ENCODE measurements at regions not wholly inside any gene's neighbourhood (a gene's known extent, or its start where the extent isn't known, plus 50 kb on each side); places are given as distances from the start of the nearest gene placed in this dataset.
A peak's percentile ranks its signal among the peaks of the same experiment; 100 is the strongest.
"Not testable (repeated sequence)": the region's sequence is repeated elsewhere in the genome, so short reads cannot be mapped to it uniquely, and the experiment has no call there.

DNA sequence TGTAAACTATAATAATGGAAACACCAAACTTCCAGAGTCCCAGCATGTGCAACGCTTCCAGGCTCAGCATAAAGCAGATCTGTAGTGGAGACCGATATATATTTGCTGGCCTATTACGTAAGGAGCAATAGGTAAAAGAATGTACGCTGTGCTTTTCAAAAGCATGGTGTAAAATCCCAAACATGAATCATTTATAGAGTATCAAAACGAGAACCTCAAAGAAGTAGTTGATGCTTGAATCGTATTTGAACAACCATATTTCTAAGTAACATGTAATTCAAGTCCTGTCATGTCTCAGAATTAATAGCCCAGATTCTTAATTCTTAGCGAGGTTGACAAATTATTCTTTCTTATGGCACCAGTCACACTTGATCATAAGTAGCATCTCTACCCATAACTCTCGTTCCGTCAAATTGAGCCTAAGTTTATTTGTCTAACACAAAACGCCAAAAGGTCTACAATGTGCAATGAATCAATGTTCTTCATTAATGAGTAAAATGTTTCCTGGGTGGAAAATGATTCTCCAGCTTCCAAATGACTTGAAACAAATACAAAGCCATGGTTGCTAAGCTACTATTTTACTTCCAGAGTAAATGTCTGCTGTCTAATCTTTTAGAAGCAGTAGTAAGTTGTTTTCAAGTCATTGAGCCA, 811.5 kb upstream of the FRG1 start:
- no peak for DNase-seq
- intact Hi-C loops (cut with DNase I) = loop anchor here (10.0 kb wide), 1 partner anchor 1524 kb away; no protein-coding TSS in a partner anchor

GRCh38 chr4:189131118-189131517, 809.6 kb upstream of the FRG1 start:
- intact Hi-C loops (cut with DNase I) = no loop called here
- no peak for DNase-seq

DNA sequence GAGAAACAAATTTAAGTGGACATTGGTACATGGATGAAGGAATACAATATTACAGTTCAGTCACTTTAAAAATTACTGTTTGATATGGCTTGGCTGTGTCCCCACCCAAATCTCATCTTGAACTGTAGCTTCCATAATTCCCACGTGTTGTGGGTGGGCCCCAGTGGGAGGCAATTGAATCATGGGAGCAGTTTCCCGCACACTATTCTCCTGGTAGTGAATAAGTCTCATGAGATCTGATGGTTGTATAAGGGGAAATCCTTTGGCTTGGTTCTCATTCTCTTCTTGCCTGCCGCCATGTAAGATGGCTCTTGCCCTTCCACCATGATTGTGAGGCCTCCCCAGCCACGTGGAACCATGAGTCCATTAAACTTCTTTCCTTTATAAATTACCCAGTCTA, 804.2 kb upstream of the FRG1 start:
- intact Hi-C loops (cut with DNase I) = no loop called here

DNA sequence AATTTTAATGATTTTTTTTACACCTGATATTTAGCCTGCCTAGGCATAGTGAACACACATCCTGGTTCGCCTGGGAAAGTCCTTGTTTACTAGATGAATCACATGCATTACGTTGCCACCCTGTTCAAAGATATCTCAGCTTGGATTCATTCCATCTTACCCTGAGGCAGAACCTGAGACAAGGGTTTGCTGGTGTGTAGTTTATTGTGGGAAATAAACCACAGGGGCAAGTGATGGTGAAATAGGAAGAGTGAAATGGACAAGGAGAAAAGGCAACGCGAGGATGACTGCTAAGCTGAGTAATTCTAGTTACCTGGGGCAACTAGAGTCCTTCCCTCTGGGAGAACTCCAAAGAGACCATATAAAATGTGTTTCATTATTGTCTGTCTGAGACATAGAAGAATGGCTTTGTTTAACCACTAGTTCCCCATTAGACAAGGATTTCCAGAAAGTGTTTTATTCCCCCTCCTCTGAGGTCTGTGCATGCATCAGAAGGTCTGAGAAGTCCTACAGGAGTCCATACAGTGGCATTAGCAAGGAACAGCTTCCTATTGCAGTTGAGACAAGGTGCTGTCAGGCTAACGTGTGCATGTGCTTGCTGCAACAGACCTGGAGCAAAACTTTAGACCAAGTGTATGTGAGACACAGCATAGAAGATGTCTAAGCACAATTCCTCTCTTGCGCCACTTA, 797.3 kb upstream of the FRG1 start:
- intact Hi-C loops (cut with DNase I) = no loop called here
- no peak for DNase-seq

More for the DNA sequence above, 804.2 kb upstream of the FRG1 start:
- DNase-seq = no peak

- DNase-seq = no peak
- intact Hi-C loops (cut with DNase I) = no loop called here
Observed at GRCh38 chr4:189147005-189147929, 793.4 kb upstream of the FRG1 start.

DNA sequence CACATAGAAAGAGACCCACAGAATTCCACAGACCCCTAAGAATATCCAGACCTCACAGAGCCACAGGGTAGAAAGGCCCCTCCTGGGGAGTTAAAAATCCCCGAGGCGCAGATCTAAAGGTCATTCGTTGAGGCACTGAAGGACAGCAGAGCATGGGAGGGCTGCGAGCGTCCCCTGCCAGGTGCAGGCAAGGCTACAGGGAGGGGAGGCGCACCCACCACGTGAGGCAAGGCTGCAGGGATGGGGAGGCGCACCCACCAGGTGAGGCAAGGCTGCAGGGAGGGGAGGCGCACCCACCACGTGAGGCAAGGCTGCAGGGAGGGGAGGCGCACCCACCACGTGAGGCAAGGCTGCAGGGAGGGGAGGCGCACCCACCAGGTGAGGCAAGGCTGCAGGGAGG, 785.6 kb upstream of the FRG1 start:
- DNase-seq; intact Hi-C loops (cut with DNase I): not testable (repeated sequence)

- DNase-seq = no peak
- intact Hi-C loops (cut with DNase I) = no loop called here
Observed at GRCh38 chr4:189162073-189162789, 778.4 kb upstream of the FRG1 start.

GRCh38 chr4:189162888-189163287, 777.8 kb upstream of the FRG1 start:
- DNase-seq = no peak
- intact Hi-C loops (cut with DNase I) = no loop called here

DNA sequence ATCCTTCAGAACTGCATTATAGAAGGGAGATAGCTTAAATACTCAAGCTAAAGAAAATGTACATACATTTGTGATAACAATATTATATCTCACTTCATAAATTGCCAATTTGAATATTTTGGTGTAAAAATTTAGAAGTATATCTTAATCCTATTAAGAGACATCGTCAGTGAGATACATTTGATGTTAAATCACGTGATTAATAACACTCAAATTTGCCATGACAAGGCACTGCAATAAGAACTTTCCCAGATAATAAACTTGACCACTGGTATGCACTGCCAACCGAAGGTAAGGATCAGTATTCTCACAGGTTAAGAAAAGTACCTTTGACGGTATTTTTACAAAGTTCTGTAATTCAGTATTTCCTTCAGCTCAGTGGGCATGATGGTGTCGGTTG, 764.7 kb upstream of the FRG1 start:
- intact Hi-C loops (cut with DNase I) = no loop called here

DNA sequence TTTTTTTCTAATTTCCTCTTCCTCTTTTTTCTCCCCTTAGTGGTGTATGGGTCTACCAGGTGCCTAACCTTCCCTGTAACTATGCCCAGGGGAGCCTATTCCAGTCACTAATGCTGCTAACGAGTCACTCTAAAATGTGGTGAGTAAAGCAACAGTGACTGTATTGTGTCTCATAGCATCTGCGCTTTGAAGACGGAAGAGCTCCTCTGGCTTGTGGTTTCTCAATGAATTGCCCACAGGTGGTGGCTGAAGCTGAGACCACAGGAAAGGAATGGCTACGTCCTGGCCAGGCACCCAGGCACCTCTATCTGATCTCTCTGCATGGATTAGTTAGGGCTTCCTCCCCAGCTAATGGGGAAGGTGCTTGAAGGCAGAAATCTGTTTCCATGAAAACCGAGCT, 763.5 kb upstream of the FRG1 start:
- intact Hi-C loops (cut with DNase I) = no loop called here
- no peak for DNase-seq

More for the DNA sequence above, 764.7 kb upstream of the FRG1 start:
- no peak for DNase-seq

DNA sequence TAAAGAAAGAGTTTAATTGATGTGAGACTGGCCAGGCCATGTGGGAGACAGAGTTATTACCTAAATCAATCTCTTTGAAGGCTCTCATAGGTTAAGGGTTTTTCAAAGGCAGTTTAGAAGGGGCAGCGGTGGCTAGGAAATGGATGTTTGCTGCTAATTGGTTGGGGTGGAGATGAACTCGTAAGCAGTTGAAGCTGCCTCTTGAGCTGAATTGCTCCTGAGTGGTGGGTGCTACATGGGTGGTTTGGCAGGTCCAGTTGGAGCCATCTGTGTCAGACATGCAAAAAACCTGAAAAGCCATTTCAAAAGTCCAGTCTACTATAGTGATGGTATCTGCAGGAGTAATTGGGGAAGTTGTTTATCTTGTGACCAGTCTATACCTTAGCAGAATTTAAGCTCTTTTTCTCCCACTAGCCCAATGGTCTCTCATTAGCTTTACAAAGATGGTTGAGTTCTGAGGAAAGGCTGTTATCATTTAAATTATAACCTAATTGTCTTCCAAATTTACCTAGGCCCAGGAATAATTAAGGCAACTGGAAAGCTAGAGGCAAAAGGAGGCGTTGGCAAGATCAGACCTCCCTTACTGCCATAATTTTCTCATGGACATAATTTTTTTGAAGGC, 762.4 kb upstream of the FRG1 start:
- intact Hi-C loops (cut with DNase I) = no loop called here
- no peak for DNase-seq

DNA sequence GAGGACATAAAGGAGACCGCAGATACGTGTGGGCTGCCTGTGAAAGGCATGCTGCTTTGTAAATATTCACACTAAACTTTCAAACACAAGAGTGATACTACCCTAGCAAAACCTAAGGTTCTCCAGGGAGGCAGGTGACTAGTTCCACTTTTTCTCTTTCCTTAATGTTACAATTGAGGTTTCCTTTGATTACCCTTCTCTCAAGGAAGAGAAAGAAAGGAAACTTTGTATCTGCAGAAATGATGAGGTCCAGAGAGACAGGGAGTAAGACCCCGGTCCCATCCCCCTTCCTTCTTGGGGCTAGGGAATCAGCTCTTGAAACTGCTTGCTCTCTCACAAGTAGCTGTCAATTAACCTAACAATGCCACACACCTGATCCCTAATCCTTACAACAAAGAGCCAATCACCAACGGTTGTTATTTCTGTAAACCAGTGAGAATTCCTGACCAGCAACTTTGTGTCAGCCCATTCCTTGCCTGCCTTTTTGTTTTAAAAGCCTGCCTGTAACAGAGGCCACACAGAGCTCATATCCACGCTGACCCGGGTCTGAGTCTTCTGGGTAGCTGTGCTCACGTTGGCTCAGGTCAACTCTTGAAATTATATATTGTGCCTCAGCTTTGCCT, 754.8 kb upstream of the FRG1 start:
- intact Hi-C loops (cut with DNase I) = no loop called here
- DNase-seq = no peak

DNA sequence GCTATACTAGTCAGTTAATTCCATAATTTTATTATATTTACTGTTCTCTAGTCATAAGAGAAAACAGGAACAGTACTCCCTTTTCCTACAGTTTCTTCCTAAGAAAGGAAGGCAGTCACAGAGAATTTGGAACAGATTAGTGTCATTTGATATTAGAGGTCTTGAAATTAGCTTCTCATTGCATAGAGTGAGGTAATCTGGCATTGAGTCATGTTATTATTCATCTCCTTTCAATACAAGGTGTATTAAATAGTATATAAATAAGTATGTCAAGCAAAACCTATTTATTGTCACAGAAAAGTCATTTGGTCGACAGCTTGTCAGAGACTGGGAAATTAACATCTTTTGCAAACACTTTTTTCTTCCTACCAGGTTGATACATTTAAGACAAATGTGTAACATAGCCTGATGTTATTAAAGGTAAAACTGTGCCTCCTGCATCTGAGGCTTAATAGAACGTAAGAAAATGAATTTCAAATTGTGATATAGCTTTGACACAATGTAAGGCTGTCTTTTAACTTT, 753.1 kb upstream of the FRG1 start:
- intact Hi-C loops (cut with DNase I) = no loop called here
- no peak for DNase-seq

GRCh38 chr4:189198624-189199023, 742.0 kb upstream of the FRG1 start:
- DNase-seq = no peak
- intact Hi-C loops (cut with DNase I) = no loop called here

- intact Hi-C loops (cut with DNase I) = no loop called here
Observed at GRCh38 chr4:189200353-189200752, 740.3 kb upstream of the FRG1 start.

GRCh38 chr4:189202182-189202868, 738.3 kb upstream of the FRG1 start:
- intact Hi-C loops (cut with DNase I) = no loop called here
- DNase-seq = peak in 41 of 42 donors; percentile 25 to 84 (median 58)

More at GRCh38 chr4:189200353-189200752, 740.3 kb upstream of the FRG1 start:
- DNase-seq = no peak

GRCh38 chr4:189202869-189203271, 737.8 kb upstream of the FRG1 start:
- no peak for DNase-seq
- intact Hi-C loops (cut with DNase I) = no loop called here

- intact Hi-C loops (cut with DNase I) = no loop called here
- DNase-seq = no peak
Observed at GRCh38 chr4:189204616-189205015, 736.1 kb upstream of the FRG1 start.

All from head of caudate nucleus (tissue), 42 donors.